ENCODE measurements at regions not wholly inside any gene's neighbourhood (a gene's known extent, or its start where the extent isn't known, plus 50 kb on each side); places are given as distances from the start of the nearest gene placed in this dataset.

DNA sequence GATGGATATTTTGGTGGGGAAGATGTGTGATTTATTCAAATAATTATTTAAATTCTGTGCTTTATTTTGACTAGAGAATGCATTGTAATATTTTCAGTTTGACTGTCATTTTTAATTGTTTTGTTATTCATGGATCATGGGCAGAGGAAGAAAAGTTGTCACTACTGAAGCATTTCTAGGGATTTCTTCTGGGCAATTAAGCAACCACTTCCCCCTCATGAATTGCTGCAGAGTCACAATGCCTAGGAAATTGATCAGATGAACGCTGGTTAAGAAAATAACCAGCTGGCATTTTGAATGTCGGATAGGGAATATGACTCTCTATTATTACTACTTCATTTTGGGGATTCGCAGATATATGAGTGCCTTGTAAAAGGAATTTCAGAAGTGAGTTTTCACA, 283.3 kb downstream of the IL15 start:
- H3K27me3 ChIP-seq (ENCODE audit: insufficient read depth, low read depth, low read length): no peaks in the 10 kb centered on the region
- no peak overlapping the region for H3K4me3 ChIP-seq (ENCODE audit: low read length)
- H3K79me2 ChIP-seq (replicated peaks; ENCODE audit: insufficient read depth, low read length): no peaks in the 10 kb centered on the region
- H2AFZ ChIP-seq (ENCODE audit: low read depth, low read length): no peak overlapping the region
- no peak overlapping the region for H3K9ac ChIP-seq (ENCODE audit: low read length)
- H3K9me2 ChIP-seq (ENCODE audit: insufficient read depth, low read length): no peaks in the 10 kb centered on the region
- no peaks in the 10 kb centered on the region for H3F3A ChIP-seq (ENCODE audit: insufficient read depth, low read length, poor library complexity, severe bottlenecking)
- no peak overlapping the region for H3K27ac ChIP-seq (ENCODE audit: low read length)
- no peaks in the 10 kb centered on the region for H4K20me1 ChIP-seq (ENCODE audit: insufficient read depth)
- TF ChIP-seq TAF1 (IDR thresholded peaks at IDR 0.05; ENCODE audit: low read depth): no peak
- peak; percentile 34 for TF ChIP-seq EP300 (conservative IDR thresholded peaks at IDR 0.05; ENCODE audit: poor library complexity, severe bottlenecking)
- no peak for TF ChIP-seq MXI1 (conservative IDR thresholded peaks at IDR 0.05; ENCODE audit: poor library complexity, severe bottlenecking)
- TF ChIP-seq, protein P1, sequence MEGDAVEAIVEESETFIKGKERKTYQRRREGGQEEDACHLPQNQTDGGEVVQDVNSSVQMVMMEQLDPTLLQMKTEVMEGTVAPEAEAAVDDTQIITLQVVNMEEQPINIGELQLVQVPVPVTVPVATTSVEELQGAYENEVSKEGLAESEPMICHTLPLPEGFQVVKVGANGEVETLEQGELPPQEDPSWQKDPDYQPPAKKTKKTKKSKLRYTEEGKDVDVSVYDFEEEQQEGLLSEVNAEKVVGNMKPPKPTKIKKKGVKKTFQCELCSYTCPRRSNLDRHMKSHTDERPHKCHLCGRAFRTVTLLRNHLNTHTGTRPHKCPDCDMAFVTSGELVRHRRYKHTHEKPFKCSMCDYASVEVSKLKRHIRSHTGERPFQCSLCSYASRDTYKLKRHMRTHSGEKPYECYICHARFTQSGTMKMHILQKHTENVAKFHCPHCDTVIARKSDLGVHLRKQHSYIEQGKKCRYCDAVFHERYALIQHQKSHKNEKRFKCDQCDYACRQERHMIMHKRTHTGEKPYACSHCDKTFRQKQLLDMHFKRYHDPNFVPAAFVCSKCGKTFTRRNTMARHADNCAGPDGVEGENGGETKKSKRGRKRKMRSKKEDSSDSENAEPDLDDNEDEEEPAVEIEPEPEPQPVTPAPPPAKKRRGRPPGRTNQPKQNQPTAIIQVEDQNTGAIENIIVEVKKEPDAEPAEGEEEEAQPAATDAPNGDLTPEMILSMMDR (IDR thresholded peaks at IDR 0.05; ENCODE audit: poor library complexity, severe bottlenecking): no peak
- peak; percentile 33 for TF ChIP-seq POLR2AphosphoS5 (IDR thresholded peaks at IDR 0.05)
- TF ChIP-seq, protein P2, sequence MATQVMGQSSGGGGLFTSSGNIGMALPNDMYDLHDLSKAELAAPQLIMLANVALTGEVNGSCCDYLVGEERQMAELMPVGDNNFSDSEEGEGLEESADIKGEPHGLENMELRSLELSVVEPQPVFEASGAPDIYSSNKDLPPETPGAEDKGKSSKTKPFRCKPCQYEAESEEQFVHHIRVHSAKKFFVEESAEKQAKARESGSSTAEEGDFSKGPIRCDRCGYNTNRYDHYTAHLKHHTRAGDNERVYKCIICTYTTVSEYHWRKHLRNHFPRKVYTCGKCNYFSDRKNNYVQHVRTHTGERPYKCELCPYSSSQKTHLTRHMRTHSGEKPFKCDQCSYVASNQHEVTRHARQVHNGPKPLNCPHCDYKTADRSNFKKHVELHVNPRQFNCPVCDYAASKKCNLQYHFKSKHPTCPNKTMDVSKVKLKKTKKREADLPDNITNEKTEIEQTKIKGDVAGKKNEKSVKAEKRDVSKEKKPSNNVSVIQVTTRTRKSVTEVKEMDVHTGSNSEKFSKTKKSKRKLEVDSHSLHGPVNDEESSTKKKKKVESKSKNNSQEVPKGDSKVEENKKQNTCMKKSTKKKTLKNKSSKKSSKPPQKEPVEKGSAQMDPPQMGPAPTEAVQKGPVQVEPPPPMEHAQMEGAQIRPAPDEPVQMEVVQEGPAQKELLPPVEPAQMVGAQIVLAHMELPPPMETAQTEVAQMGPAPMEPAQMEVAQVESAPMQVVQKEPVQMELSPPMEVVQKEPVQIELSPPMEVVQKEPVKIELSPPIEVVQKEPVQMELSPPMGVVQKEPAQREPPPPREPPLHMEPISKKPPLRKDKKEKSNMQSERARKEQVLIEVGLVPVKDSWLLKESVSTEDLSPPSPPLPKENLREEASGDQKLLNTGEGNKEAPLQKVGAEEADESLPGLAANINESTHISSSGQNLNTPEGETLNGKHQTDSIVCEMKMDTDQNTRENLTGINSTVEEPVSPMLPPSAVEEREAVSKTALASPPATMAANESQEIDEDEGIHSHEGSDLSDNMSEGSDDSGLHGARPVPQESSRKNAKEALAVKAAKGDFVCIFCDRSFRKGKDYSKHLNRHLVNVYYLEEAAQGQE (IDR thresholded peaks at IDR 0.05; ENCODE audit: borderline replicate concordance): no peak
- TF ChIP-seq EZH2 (IDR thresholded peaks at IDR 0.05; ENCODE audit: borderline replicate concordance, insufficient read depth, low read length, poor library complexity, severe bottlenecking): no peak
- no peak for TF ChIP-seq RAD21 (conservative IDR thresholded peaks at IDR 0.05)
- no peak for TF ChIP-seq SMC3 (conservative IDR thresholded peaks at IDR 0.05; ENCODE audit: poor library complexity)
- H3K9me3 ChIP-seq (ENCODE audit: low read length): no peaks in the 10 kb centered on the region
- no peak overlapping the region for H3K4me2 ChIP-seq (ENCODE audit: low read length)
- no peaks in the 10 kb centered on the region for H3K36me3 ChIP-seq (ENCODE audit: insufficient read depth, low read length)

DNA sequence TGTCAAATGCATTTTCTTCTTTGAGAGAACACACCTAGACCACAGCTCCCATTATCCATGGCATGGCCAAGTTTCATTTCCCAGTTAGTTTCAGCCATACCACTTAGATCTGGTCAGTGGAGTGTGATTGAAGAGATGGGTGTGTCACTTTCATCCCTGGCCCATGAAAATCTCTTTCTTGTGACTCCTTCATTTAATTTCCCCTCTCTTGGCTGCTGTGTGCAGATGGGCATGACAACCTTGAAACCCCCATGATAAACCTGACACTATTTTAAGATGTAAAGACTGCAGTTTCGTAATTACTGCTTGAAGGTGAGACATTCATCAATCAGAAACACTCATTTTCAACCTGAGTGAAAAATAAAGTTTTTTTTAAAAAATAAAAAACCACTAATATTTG, 284.9 kb downstream of the IL15 start:
- H3K9me2 ChIP-seq (ENCODE audit: insufficient read depth, low read length): no peaks in the 10 kb centered on the region
- H3K4me2 ChIP-seq (ENCODE audit: low read length): no peak overlapping the region
- no peak overlapping the region for H3K4me3 ChIP-seq (ENCODE audit: low read length)
- H3K79me2 ChIP-seq (replicated peaks; ENCODE audit: insufficient read depth, low read length): no peaks in the 10 kb centered on the region
- H3F3A ChIP-seq (ENCODE audit: insufficient read depth, low read length, poor library complexity, severe bottlenecking): no peaks in the 10 kb centered on the region
- no peaks in the 10 kb centered on the region for H4K20me1 ChIP-seq (ENCODE audit: insufficient read depth)
- H2AFZ ChIP-seq (ENCODE audit: low read depth, low read length): no peak overlapping the region
- no peak overlapping the region for H3K27ac ChIP-seq (ENCODE audit: low read length)
- no peaks in the 10 kb centered on the region for H3K27me3 ChIP-seq (ENCODE audit: insufficient read depth, low read depth, low read length)
- no peaks in the 10 kb centered on the region for H3K36me3 ChIP-seq (ENCODE audit: insufficient read depth, low read length)
- H3K9ac ChIP-seq (ENCODE audit: low read length): no peak overlapping the region
- no peaks in the 10 kb centered on the region for H3K9me3 ChIP-seq (ENCODE audit: low read length)
- TF ChIP-seq, protein P1 (IDR thresholded peaks at IDR 0.05; ENCODE audit: poor library complexity, severe bottlenecking): no peak
- TF ChIP-seq EZH2 (IDR thresholded peaks at IDR 0.05; ENCODE audit: borderline replicate concordance, insufficient read depth, low read length, poor library complexity, severe bottlenecking): no peak
- TF ChIP-seq EP300 (conservative IDR thresholded peaks at IDR 0.05; ENCODE audit: poor library complexity, severe bottlenecking): no peak
- no peak for TF ChIP-seq RAD21 (conservative IDR thresholded peaks at IDR 0.05)
- no peak for TF ChIP-seq SMC3 (conservative IDR thresholded peaks at IDR 0.05; ENCODE audit: poor library complexity)
- TF ChIP-seq, protein P2 (IDR thresholded peaks at IDR 0.05; ENCODE audit: borderline replicate concordance): no peak
- no peak for TF ChIP-seq TAF1 (IDR thresholded peaks at IDR 0.05; ENCODE audit: low read depth)
- TF ChIP-seq MXI1 (conservative IDR thresholded peaks at IDR 0.05; ENCODE audit: poor library complexity, severe bottlenecking): no peak
- TF ChIP-seq POLR2AphosphoS5 (IDR thresholded peaks at IDR 0.05): no peak

All from neural cell (in vitro differentiated cells).